Ascending aorta (tissue), 2 donors: ENCODE measurements at regions not wholly inside any gene's neighbourhood (a gene's known extent, or its start where the extent isn't known, plus 50 kb on each side); places are given as distances from the start of the nearest gene placed in this dataset.

Source experiments
- DNase-seq, 2 donors: peaks; one replicate each; pipeline ENCODE4 v3.0.0-alpha.2; 2019; ENCODE audit warnings: low spot score in 2 of 2
- H3K27ac ChIP-seq, 2 donors: fragments of 200-600 bp; sonication (generic); one replicate each; pipeline ENCODE4 v1.5.1; 2016 to 2017; ENCODE audit warnings: mild to moderate bottlenecking in 1 of 2
- H3K27me3 ChIP-seq: fragments of 200-600 bp; sonication (generic); one replicate; pipeline ENCODE4 v1.5.1; 2017
- H3K36me3 ChIP-seq, 2 donors: fragments of 200-600 bp; sonication (generic); one replicate each; pipeline ENCODE4 v1.5.1; 2016
- H3K4me1 ChIP-seq, 2 donors: fragments of 200-600 bp; sonication (generic); one replicate each; pipeline ENCODE4 v1.5.1; 2016 to 2017; ENCODE audit warnings: mild to moderate bottlenecking in 1 of 2
- H3K4me3 ChIP-seq, 2 donors: fragments of 200-600 bp; sonication (generic); one replicate each; pipeline ENCODE4 v1.5.1; 2016 to 2017; ENCODE audit warnings: mild to moderate bottlenecking in 1 of 2
- H3K9me3 ChIP-seq, 2 donors: fragments of 200-600 bp; sonication (generic); one replicate each; pipeline ENCODE4 v1.5.1; 2016
- intact Hi-C: fragments of 100-400 bp; cut with DNase I; formaldehyde crosslinking; loops from one replicate; pipeline ENCODE4 v1.15.1; 2023
- TF ChIP-seq, protein P1 (sequence below), 3 experiments: fragments of 200-600 bp in 2 of 3; fragments of 450-650 bp in 1 of 3; sonication (generic) in 2 of 3; IDR thresholded peaks; one replicate each; pipeline ENCODE4 v1.5.1; 2016 to 2019; ENCODE audit warnings: antibody characterized with exemption in 3 of 3, mild to moderate bottlenecking in 1 of 3, moderate library complexity in 1 of 3

DNA sequence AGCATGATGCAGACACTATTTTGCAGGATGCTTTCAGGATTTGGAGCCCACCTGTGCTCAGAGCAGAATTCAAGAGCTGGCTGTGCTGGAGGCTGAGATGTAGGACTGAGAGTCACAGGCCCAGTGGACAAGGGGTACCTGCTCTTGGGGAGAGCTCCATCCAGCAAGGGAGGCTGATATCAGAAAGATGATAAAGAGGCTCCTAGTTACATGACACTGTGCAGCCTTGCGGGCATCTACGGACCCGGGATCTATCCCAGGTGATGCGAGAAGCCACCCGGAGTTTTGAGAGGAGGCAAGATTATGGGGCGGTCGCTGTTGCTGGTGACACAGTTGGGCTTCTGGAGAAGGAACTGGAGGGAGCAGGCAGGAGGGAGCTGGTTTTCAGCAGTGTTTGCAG lies 579.0 kb downstream of the TBC1D22A start:
- no peak for DNase-seq
- TF ChIP-seq, protein P1, sequence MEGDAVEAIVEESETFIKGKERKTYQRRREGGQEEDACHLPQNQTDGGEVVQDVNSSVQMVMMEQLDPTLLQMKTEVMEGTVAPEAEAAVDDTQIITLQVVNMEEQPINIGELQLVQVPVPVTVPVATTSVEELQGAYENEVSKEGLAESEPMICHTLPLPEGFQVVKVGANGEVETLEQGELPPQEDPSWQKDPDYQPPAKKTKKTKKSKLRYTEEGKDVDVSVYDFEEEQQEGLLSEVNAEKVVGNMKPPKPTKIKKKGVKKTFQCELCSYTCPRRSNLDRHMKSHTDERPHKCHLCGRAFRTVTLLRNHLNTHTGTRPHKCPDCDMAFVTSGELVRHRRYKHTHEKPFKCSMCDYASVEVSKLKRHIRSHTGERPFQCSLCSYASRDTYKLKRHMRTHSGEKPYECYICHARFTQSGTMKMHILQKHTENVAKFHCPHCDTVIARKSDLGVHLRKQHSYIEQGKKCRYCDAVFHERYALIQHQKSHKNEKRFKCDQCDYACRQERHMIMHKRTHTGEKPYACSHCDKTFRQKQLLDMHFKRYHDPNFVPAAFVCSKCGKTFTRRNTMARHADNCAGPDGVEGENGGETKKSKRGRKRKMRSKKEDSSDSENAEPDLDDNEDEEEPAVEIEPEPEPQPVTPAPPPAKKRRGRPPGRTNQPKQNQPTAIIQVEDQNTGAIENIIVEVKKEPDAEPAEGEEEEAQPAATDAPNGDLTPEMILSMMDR (IDR thresholded peaks at IDR 0.05), result no peak
- H3K4me3 ChIP-seq, result no peak overlapping the region
- no peak overlapping the region for H3K27ac ChIP-seq
- H3K27me3 ChIP-seq, result no peaks in the 10 kb centered on the region
- no peaks in the 10 kb centered on the region for H3K4me1 ChIP-seq
- H3K9me3 ChIP-seq, result no peaks in the 10 kb centered on the region
- H3K36me3 ChIP-seq, result no peaks in the 10 kb centered on the region
- intact Hi-C loops, result no loop called here

DNA sequence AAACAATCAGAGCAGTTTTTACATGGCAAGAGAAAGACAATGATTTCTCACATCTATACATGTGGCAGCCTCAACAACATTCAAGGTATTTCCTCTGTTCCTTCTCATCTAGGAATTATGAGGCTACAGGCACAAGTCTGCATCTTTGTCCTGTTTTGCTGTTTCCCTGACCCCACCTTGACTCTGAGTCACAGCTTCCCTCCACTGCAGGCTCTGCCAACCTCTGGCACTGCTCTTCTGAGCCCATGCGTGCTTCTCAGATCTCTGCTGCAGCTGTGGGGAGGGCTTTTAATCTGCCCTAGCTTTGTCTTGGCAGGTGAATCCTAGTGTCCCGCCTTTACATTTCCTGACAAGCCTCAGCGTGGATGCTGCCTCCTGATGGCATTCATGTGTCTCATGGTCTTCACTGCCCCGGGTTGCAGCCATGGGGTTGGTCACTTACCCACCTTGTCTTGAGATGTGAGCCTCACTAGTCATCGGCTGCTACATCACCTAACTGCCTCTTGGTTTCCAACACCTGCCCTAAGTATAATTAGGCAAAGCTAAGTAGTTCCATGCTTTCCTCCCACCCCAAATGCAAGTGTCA lies 578.5 kb downstream of the TBC1D22A start:
- no peak for DNase-seq
- H3K4me1 ChIP-seq, result no peaks in the 10 kb centered on the region
- no peak overlapping the region for H3K27ac ChIP-seq
- no peaks in the 10 kb centered on the region for H3K27me3 ChIP-seq
- H3K36me3 ChIP-seq, result no peaks in the 10 kb centered on the region
- no peak overlapping the region for H3K4me3 ChIP-seq
- no peaks in the 10 kb centered on the region for H3K9me3 ChIP-seq
- intact Hi-C loops, result no loop called here
- TF ChIP-seq, protein P1 (IDR thresholded peaks at IDR 0.05), result no peak

DNA sequence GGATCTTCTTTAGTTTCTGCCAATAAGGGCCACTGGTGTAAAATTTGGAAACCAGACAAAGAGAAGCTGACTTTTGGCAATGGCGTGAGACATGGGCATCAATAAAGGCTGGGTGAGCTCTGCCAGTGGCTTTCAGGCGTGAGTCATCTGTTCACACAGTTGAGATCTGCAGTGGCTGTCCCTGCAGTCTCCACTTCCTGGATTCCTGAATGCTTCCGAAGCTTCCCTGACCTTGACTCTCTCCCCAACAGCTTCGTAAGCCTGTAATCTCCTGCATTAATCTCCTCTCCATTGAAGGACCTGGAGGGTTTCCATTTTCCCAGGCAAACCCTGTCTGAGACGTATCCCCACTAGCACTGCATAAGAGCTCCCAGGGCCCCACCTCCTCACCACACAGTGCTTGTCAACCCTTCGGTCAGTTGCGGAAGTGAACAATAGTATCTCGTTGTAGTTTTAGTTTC lies 574.7 kb downstream of the TBC1D22A start:
- TF ChIP-seq, protein P1 (IDR thresholded peaks at IDR 0.05), result no peak
- H3K4me3 ChIP-seq, result no peak overlapping the region
- no peaks in the 10 kb centered on the region for H3K4me1 ChIP-seq
- peaks cover 0 to 3% of the 10 kb centered on the region in 2 donors for H3K9me3 ChIP-seq
- H3K27me3 ChIP-seq, result no peaks in the 10 kb centered on the region
- no peak overlapping the region for H3K27ac ChIP-seq
- no peaks in the 10 kb centered on the region for H3K36me3 ChIP-seq
- intact Hi-C loops, result no loop called here
- DNase-seq, result no peak

DNA sequence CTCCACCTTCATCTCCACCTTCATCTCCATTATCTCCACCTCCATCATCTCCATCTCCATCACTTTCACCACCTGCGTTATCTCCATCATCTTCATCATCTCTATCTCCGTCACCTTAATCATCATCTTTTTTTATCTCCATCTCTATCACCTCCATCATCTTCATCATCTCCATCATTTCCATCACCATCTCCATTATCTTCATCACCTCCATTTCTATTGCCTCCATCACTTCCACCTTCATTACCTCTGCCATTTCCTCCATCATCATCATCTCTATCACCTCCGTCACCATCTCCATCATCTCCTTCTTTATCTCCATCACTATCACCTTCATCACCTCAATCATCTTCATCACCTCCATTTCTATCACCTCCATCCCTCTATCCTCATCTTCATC lies 573.5 kb downstream of the TBC1D22A start:
- Histone ChIP-seq H3K36me3 (no peaks in the 10 kb centered on the region), H3K4me3 (no peak overlapping the region), H3K9me3 (peaks cover 0 to 3% of the 10 kb centered on the region in 2 donors), H3K27ac (no peak overlapping the region), H3K27me3 (no peaks in the 10 kb centered on the region), H3K4me1 (no peaks in the 10 kb centered on the region)
- no peak for DNase-seq
- TF ChIP-seq, protein P1 (IDR thresholded peaks at IDR 0.05), result no peak
- intact Hi-C loops, result no loop called here

DNA sequence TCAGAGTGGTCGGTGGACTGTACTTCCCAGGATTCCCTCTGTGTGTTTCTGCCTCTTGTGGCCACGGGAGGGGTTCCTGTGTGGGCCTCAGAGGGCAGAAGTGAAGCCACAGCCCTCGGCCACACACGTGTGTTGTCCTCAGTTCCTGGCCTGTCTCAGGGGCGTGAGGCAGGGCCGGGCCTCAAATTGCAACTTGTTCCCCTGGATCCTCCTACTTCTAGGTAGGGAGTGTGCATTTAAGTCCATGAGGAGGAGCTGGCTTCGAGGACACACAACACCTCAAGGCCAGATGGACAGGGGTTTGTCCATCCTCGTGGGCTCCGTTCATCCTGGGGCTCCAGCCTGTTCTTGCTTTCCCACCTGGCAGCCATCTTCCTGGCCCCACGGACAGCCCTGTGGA lies 573.0 kb downstream of the TBC1D22A start:
- Histone ChIP-seq H3K36me3 (no peaks in the 10 kb centered on the region), H3K27me3 (no peaks in the 10 kb centered on the region), H3K4me1 (no peaks in the 10 kb centered on the region), H3K9me3 (peaks cover 0 to 3% of the 10 kb centered on the region in 2 donors), H3K4me3 (no peak overlapping the region), H3K27ac (no peak overlapping the region)
- intact Hi-C loops, result no loop called here
- TF ChIP-seq, protein P1 (IDR thresholded peaks at IDR 0.05), result no peak
- no peak for DNase-seq

DNA sequence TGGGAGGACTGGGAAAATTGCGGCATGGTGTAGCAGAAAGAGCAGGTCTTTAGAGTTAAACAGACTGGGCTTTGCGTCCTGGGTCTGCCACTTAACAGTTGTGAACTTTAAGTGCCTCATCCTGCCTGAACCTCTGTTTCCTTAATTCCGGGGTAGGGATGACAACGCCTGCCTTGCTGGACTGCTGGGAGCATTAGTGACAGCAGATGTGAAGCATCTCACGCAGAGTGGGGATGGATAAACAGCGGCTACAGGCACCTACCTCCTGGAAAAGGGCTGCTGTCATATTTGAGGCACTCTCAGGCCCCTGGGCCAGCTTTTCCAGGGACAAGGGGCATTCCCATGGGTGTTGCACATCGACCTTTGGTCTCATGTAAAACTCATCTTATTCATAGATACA lies 572.2 kb downstream of the TBC1D22A start:
- Histone ChIP-seq H3K4me1 (no peaks in the 10 kb centered on the region), H3K27ac (no peak overlapping the region), H3K9me3 (peaks cover 0 to 3% of the 10 kb centered on the region in 2 donors), H3K36me3 (no peaks in the 10 kb centered on the region), H3K27me3 (no peaks in the 10 kb centered on the region), H3K4me3 (no peak overlapping the region)
- DNase-seq, result no peak
- TF ChIP-seq, protein P1 (IDR thresholded peaks at IDR 0.05), result no peak
- intact Hi-C loops, result no loop called here
